Panc1 (cell line): ENCODE measurements at regions not wholly inside any gene's neighbourhood (a gene's known extent, or its start where the extent isn't known, plus 50 kb on each side); places are given as distances from the start of the nearest gene placed in this dataset.

Experiments used
- ATAC-seq: fragments of 200-7000 bp; cut with Tn5 transposase; 2 replicates; pipeline ENCODE4 v1.9.1; 2020; ENCODE audit warnings: mild to moderate bottlenecking, moderate library complexity
- BruUV-seq: library from RNA; stranded (reverse); fragments of 400-500 nt; replicated peaks from 2 replicates; lab custom pipeline; 2021; lab: Mats Ljungman, UMichigan
- CTCF ChIA-PET: fragments of 300-600 bp; sonication (Branson Sonifier 250); formaldehyde crosslinking; loops from one replicate; lab custom pipeline; 2022; ENCODE audit warnings: antibody characterized with exemption; lab: Charles Lee
- POLR2A ChIA-PET: fragments of 300-600 bp; sonication (Branson Sonifier 250); formaldehyde crosslinking; loops from one replicate; lab custom pipeline; 2022; ENCODE audit warnings: antibody characterized with exemption; lab: Charles Lee
- DNase-seq: peaks from one replicate; pipeline ENCODE4 v3.0.0-alpha.2; 2010; ENCODE audit warnings: low read depth, low spot score
- H3K27ac ChIP-seq: 2 replicates; pipeline ENCODE4 v1.5.1; 2011; ENCODE audit warnings: mild to moderate bottlenecking, low read length, inconsistent platforms
- H3K27me3 ChIP-seq: fragments of 200-500 bp; sonication (Bioruptor generic); 2 replicates; pipeline ENCODE4 v1.6.0; 2014; ENCODE audit warnings: low read length, inconsistent platforms; ENCODE audit not compliant: control insufficient read depth, insufficient read depth
- H3K36me3 ChIP-seq: fragments of 200-500 bp; sonication (Bioruptor generic); 2 replicates; pipeline ENCODE4 v1.5.1; 2014; ENCODE audit warnings: inconsistent platforms, mild to moderate bottlenecking, low read length, moderate library complexity; ENCODE audit not compliant: control insufficient read depth, insufficient read depth
- H3K4me1 ChIP-seq: 2 replicates; pipeline ENCODE4 v1.5.1; 2011; ENCODE audit warnings: inconsistent platforms, mild to moderate bottlenecking, low read length, moderate library complexity; ENCODE audit not compliant: control insufficient read depth, insufficient read depth
- H3K4me3 ChIP-seq, 2 experiments: 2 replicates each; pipeline ENCODE4 v1.5.1; 2011 to 2012; ENCODE audit warnings: low read depth in 2 of 2, low read length in 2 of 2, mild to moderate bottlenecking in 2 of 2, inconsistent platforms in 1 of 2, moderate library complexity in 1 of 2
- H3K9me3 ChIP-seq: fragments of 200-500 bp; sonication (Bioruptor generic); 2 replicates; pipeline ENCODE4 v1.5.1; 2014; ENCODE audit warnings: low read depth, mild to moderate bottlenecking, inconsistent platforms, low read length, moderate library complexity; ENCODE audit not compliant: control insufficient read depth, insufficient read depth
- CTCF ChIP-seq: fragments of 450-650 bp; IDR thresholded peaks from 2 replicates; pipeline ENCODE4 v1.5.1; 2017; ENCODE audit warnings: mild to moderate bottlenecking
- POLR2AphosphoS5 ChIP-seq: IDR thresholded peaks from 2 replicates; pipeline ENCODE4 v1.6.1; 2012; ENCODE audit warnings: mild to moderate bottlenecking, low read depth, low read length, moderate library complexity
- SIN3A ChIP-seq: IDR thresholded peaks from 2 replicates; pipeline ENCODE4 v1.6.1; 2012; ENCODE audit warnings: low read depth, mild to moderate bottlenecking, low read length, moderate library complexity, borderline replicate concordance; ENCODE audit not compliant: insufficient read depth
- TCF7L2 ChIP-seq: IDR thresholded peaks from 2 replicates; pipeline ENCODE4 v1.6.1; 2011; ENCODE audit warnings: mild to moderate bottlenecking, low read depth, low read length, inconsistent platforms
- in situ Hi-C: cut with HindIII; loops from 2 replicates; pipeline ENCODE4 v1.10.0; 2016; ENCODE audit warnings: low sequenced_read_pairs, low pct_unique_long_range_greater_than_20kb
- intact Hi-C: fragments of 100-400 bp; cut with micrococcal nuclease; formaldehyde crosslinking; loops from one replicate; pipeline ENCODE4 v1.10.0; 2022; ENCODE audit not compliant: unreplicated experiment
- TF ChIP-seq, protein P1 (sequence below), 2 experiments: IDR thresholded peaks; 2 replicates each; pipeline ENCODE4 v1.6.1; 2011 to 2012; ENCODE audit warnings: low read depth in 2 of 2, control low read depth in 1 of 2, low read length in 1 of 2, mild to moderate bottlenecking in 1 of 2, moderate library complexity in 1 of 2; ENCODE audit not compliant: insufficient read depth in 1 of 2

GRCh38 chr1:221192055-221192454, 312.8 kb downstream of the HLX start:
- no peaks in the 10 kb centered on the region for H3K4me1 ChIP-seq
- no peak overlapping the region for H3K27ac ChIP-seq
- no peaks in the 10 kb centered on the region for H3K27me3 ChIP-seq
- ChIA-PET POLR2A (no interaction called here), CTCF (no interaction called here)
- intact Hi-C loops (no loop called here), in situ Hi-C loops (no loop called here)
- no peaks in the 10 kb centered on the region for H3K9me3 ChIP-seq
- H3K4me3 ChIP-seq = no peak overlapping the region
- DNase-seq (no peak), ATAC-seq (no peak)
- BruUV-seq = no TSS peak
- no peak for TF ChIP-seq TCF7L2
- no peak for TF ChIP-seq POLR2AphosphoS5
- TF ChIP-seq, protein P1, sequence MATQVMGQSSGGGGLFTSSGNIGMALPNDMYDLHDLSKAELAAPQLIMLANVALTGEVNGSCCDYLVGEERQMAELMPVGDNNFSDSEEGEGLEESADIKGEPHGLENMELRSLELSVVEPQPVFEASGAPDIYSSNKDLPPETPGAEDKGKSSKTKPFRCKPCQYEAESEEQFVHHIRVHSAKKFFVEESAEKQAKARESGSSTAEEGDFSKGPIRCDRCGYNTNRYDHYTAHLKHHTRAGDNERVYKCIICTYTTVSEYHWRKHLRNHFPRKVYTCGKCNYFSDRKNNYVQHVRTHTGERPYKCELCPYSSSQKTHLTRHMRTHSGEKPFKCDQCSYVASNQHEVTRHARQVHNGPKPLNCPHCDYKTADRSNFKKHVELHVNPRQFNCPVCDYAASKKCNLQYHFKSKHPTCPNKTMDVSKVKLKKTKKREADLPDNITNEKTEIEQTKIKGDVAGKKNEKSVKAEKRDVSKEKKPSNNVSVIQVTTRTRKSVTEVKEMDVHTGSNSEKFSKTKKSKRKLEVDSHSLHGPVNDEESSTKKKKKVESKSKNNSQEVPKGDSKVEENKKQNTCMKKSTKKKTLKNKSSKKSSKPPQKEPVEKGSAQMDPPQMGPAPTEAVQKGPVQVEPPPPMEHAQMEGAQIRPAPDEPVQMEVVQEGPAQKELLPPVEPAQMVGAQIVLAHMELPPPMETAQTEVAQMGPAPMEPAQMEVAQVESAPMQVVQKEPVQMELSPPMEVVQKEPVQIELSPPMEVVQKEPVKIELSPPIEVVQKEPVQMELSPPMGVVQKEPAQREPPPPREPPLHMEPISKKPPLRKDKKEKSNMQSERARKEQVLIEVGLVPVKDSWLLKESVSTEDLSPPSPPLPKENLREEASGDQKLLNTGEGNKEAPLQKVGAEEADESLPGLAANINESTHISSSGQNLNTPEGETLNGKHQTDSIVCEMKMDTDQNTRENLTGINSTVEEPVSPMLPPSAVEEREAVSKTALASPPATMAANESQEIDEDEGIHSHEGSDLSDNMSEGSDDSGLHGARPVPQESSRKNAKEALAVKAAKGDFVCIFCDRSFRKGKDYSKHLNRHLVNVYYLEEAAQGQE (IDR thresholded peaks at IDR 0.05; ENCODE audit: insufficient read depth in 1 of 2, low read depth in 2 of 2, low read length in 1 of 2) = no peak
- no peak for TF ChIP-seq SIN3A
- TF ChIP-seq CTCF = no peak
- no peaks in the 10 kb centered on the region for H3K36me3 ChIP-seq

DNA sequence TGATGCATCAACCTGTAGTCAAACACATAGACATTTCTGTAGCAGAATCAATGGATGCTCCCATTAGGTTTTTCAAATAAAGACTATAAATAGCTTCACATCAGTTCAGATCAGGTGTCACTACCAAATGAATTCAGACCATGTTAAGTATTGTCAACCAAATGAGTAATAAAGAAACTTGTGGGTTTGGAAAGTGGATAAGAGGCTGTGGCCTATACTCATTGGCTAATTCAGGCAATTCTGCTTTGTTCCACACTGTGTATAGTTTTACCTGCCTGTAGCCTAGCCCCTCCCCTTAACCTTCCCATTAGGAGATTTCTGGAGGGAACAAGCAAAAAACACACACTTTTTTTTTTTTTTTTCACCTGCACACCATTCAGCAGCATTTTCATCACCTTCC, 321.2 kb downstream of the HLX start:
- TF ChIP-seq POLR2AphosphoS5 = no peak
- TF ChIP-seq SIN3A = no peak
- TF ChIP-seq TCF7L2 = no peak
- no peak for TF ChIP-seq CTCF
- TF ChIP-seq, protein P1 (IDR thresholded peaks at IDR 0.05; ENCODE audit: insufficient read depth in 1 of 2, low read depth in 2 of 2, low read length in 1 of 2) = no peak
- CTCF ChIA-PET = no interaction called here
- intact Hi-C loops = no loop called here

More for the DNA sequence above, 321.2 kb downstream of the HLX start:
- no TSS peak for BruUV-seq
- ATAC-seq (no peak), DNase-seq (no peak)
- POLR2A ChIA-PET = no interaction called here
- no peak overlapping the region for H3K4me3 ChIP-seq
- no peaks in the 10 kb centered on the region for H3K4me1 ChIP-seq
- no peaks in the 10 kb centered on the region for H3K27me3 ChIP-seq
- no peak overlapping the region for H3K27ac ChIP-seq
- no peaks in the 10 kb centered on the region for H3K36me3 ChIP-seq
- no peaks in the 10 kb centered on the region for H3K9me3 ChIP-seq
- in situ Hi-C loops = no loop called here
